ENCODE measurements at regions not wholly inside any gene's neighbourhood (a gene's known extent, or its start where the extent isn't known, plus 50 kb on each side); places are given as distances from the start of the nearest gene placed in this dataset.
"Not testable (repeated sequence)": the region's sequence is repeated elsewhere in the genome, so short reads cannot be mapped to it uniquely, and the experiment has no call there.

DNA sequence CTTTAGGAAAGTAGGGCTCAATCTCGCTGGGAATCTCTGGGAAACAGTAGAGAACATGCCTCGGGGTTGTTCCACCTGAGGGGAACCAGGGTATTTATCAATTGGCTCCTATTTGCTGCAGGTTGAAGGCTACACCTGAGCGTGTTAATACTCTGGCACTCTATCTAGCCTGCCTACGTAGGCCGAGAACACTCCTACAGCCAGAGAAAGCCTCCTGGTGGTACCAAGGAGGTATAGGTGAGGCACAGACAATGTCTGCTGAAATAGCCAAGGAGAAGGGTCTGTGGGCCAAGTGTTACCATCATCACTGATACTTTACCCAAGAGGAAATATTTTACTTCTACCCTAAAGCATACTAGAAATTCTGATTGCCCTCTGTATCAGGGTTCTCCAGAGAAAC is 341.0 kb upstream of the UBE2E2 start:
- WGBS, 2 donors, result 93 to 94% methylated on average over 5 of the region's 5 CpGs
- no peak overlapping the region for H3K4me3 ChIP-seq (ENCODE audit: low read length in 2 of 2)
- no peaks in the 10 kb centered on the region for H3K4me1 ChIP-seq (ENCODE audit: control insufficient read depth in 1 of 2, insufficient read depth in 2 of 2, low read length in 2 of 2)
- DNase-seq, result no peak
- no peaks in the 10 kb centered on the region for H3K27me3 ChIP-seq (ENCODE audit: control insufficient read depth in 1 of 2, insufficient read depth in 2 of 2, low read length in 1 of 2)
- intact Hi-C loops (cut with DNase I), result no loop called here
- no peaks in the 10 kb centered on the region for H3K9me3 ChIP-seq (ENCODE audit: control insufficient read depth, low read length)
- ATAC-seq (ENCODE audit: low FRiP score), result no peak
- H3K36me3 ChIP-seq (ENCODE audit: control insufficient read depth in 1 of 2, insufficient read depth in 2 of 2, low read length in 1 of 2), result no peaks in the 10 kb centered on the region
- H3K27ac ChIP-seq (ENCODE audit: low read depth in 1 of 2, low read length in 2 of 2), result no peak overlapping the region

DNA sequence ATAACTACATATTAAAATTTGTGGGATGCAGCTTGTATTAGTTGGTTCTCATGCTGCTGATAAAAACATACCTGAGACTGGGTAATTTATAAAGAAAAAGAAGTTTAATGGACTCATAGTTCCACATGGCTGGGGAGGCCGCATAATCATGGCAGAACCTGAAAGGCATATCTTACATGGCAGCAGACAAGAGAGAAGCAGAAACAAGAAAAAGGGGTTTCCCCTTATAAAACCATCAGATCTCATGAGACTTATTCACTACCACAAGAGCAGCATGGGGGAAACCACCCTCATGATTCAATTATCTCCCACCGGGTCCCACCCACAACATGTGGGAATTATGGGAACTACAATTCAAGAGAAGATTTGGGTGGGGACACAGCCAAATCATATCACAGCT is 320.3 kb upstream of the UBE2E2 start:
- H3K27ac ChIP-seq (ENCODE audit: low read depth in 1 of 2, low read length in 2 of 2); H3K36me3 ChIP-seq (ENCODE audit: control insufficient read depth in 1 of 2, insufficient read depth in 2 of 2, low read length in 1 of 2); DNase-seq; H3K9me3 ChIP-seq (ENCODE audit: control insufficient read depth, low read length); H3K27me3 ChIP-seq (ENCODE audit: control insufficient read depth in 1 of 2, insufficient read depth in 2 of 2, low read length in 1 of 2); H3K4me1 ChIP-seq (ENCODE audit: control insufficient read depth in 1 of 2, insufficient read depth in 2 of 2, low read length in 2 of 2); ATAC-seq (ENCODE audit: low FRiP score); intact Hi-C loops (cut with DNase I); H3K4me3 ChIP-seq (ENCODE audit: low read length in 2 of 2): not testable (repeated sequence)
- 94 to 96% methylated on average over 2 of the region's 2 CpGs for WGBS, 2 donors

DNA sequence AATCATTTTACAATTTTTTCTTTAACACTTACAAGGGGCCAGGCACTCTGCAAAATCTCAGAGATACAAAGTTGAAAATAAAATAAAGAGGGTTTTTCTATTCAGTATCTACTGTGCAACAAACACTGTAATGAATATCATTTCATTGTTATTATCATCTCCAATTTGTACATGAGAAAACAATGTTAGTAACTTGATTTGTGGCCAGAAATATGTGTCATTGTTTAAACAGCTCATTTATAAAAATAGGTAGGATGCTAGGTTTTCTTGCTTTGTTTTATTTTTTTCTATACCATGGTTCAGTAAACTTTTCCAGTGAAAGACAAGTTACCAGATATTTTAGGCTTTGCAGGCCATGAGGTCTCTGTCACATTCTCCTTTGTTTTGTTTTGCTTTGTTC is 318.1 kb upstream of the UBE2E2 start:
- intact Hi-C loops (cut with DNase I), result no loop called here
- Histone ChIP-seq H3K27me3 (ENCODE audit: control insufficient read depth in 1 of 2, insufficient read depth in 2 of 2, low read length in 1 of 2) (no peaks in the 10 kb centered on the region), H3K27ac (ENCODE audit: low read depth in 1 of 2, low read length in 2 of 2) (no peak overlapping the region), H3K4me1 (ENCODE audit: control insufficient read depth in 1 of 2, insufficient read depth in 2 of 2, low read length in 2 of 2) (no peaks in the 10 kb centered on the region), H3K9me3 (ENCODE audit: control insufficient read depth, low read length) (no peaks in the 10 kb centered on the region), H3K4me3 (ENCODE audit: low read length in 2 of 2) (no peak overlapping the region), H3K36me3 (ENCODE audit: control insufficient read depth in 1 of 2, insufficient read depth in 2 of 2, low read length in 1 of 2) (no peaks in the 10 kb centered on the region)
- no peak for DNase-seq
- no peak for ATAC-seq (ENCODE audit: low FRiP score)

- no peaks in the 10 kb centered on the region for H3K36me3 ChIP-seq (ENCODE audit: control insufficient read depth in 1 of 2, insufficient read depth in 2 of 2, low read length in 1 of 2)
- DNase-seq, result no peak
- no peak overlapping the region for H3K4me3 ChIP-seq (ENCODE audit: low read length in 2 of 2)
- H3K9me3 ChIP-seq (ENCODE audit: control insufficient read depth, low read length), result no peaks in the 10 kb centered on the region
- ATAC-seq (ENCODE audit: low FRiP score), result no peak
- no peak overlapping the region for H3K27ac ChIP-seq (ENCODE audit: low read depth in 1 of 2, low read length in 2 of 2)
- no peaks in the 10 kb centered on the region for H3K4me1 ChIP-seq (ENCODE audit: control insufficient read depth in 1 of 2, insufficient read depth in 2 of 2, low read length in 2 of 2)
- WGBS, 2 donors, result 78 to 86% methylated on average over 6 of the region's 6 CpGs
- H3K27me3 ChIP-seq (ENCODE audit: control insufficient read depth in 1 of 2, insufficient read depth in 2 of 2, low read length in 1 of 2), result no peaks in the 10 kb centered on the region
- intact Hi-C loops (cut with DNase I), result no loop called here
These were observed 317.4 kb upstream of the UBE2E2 start for GRCh38 chr3:22885574-22886341.

DNA sequence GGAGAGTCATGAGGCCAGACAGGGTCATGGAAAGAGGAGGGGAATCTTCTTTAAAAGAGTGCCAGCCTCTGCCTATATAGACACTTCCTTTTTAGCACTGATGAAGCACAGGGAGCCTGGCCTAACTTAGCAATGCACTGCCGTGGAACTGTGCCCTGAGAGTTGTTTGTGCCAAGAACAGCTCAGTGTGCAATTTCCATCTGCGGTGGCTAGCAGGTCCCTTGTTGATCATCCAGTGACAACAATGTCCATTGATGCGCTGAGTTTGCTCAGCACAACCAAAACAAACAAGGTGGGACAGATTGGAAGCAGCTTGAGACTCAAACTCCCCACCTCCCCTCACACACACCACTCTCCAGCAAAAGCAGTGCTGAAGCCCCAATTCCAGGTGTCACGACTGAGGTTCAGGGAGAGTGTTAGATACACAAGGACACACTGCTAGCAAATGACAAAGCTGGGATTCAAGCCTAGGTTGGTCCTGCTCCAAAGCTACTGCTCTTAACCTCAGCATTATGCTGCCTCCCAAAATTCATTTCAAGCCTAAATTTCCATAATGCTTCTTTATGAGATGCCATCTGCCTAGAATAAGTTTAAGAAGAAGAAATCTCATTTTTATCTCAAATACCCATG is 316.6 kb upstream of the UBE2E2 start:
- Histone ChIP-seq H3K27me3 (ENCODE audit: control insufficient read depth in 1 of 2, insufficient read depth in 2 of 2, low read length in 1 of 2) (no peaks in the 10 kb centered on the region), H3K9me3 (ENCODE audit: control insufficient read depth, low read length) (no peaks in the 10 kb centered on the region), H3K36me3 (ENCODE audit: control insufficient read depth in 1 of 2, insufficient read depth in 2 of 2, low read length in 1 of 2) (no peaks in the 10 kb centered on the region), H3K4me3 (ENCODE audit: low read length in 2 of 2) (no peak overlapping the region), H3K4me1 (ENCODE audit: control insufficient read depth in 1 of 2, insufficient read depth in 2 of 2, low read length in 2 of 2) (no peaks in the 10 kb centered on the region), H3K27ac (ENCODE audit: low read depth in 1 of 2, low read length in 2 of 2) (no peak overlapping the region)
- 30 to 35% methylated on average over 4 of the region's 4 CpGs for WGBS, 2 donors
- DNase-seq, result no peak
- intact Hi-C loops (cut with DNase I), result no loop called here
- peak; percentile 44 for ATAC-seq (ENCODE audit: low FRiP score)

GRCh38 chr3:22887664-22888291 is 315.3 kb upstream of the UBE2E2 start:
- ATAC-seq (ENCODE audit: low FRiP score), result no peak
- Histone ChIP-seq H3K4me3 (ENCODE audit: low read length in 2 of 2) (no peak overlapping the region), H3K27ac (ENCODE audit: low read depth in 1 of 2, low read length in 2 of 2) (no peak overlapping the region), H3K27me3 (ENCODE audit: control insufficient read depth in 1 of 2, insufficient read depth in 2 of 2, low read length in 1 of 2) (no peaks in the 10 kb centered on the region), H3K36me3 (ENCODE audit: control insufficient read depth in 1 of 2, insufficient read depth in 2 of 2, low read length in 1 of 2) (no peaks in the 10 kb centered on the region), H3K9me3 (ENCODE audit: control insufficient read depth, low read length) (no peaks in the 10 kb centered on the region), H3K4me1 (ENCODE audit: control insufficient read depth in 1 of 2, insufficient read depth in 2 of 2, low read length in 2 of 2) (no peaks in the 10 kb centered on the region)
- intact Hi-C loops (cut with DNase I), result no loop called here
- DNase-seq, result no peak
- 41 to 43% methylated on average over 2 of the region's 2 CpGs for WGBS, 2 donors

DNA sequence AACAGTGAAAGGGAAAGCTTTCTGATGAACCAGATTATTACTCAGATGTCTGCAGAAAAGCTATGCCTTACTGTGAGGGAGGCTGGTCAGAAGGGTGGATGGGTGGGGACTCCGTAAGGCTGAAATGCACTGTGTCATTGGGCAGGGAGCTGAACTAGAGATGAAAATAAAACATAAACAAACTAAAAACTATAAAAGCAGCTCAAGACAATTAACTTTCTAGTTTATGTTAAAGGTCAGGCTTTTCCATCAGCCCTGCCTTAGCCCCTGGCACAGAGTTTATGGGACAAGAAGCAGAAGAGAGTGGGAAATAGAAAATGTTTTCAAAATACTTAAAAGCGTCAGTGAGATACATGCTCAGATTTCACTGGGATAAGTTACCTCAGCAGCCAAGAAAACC is 310.0 kb upstream of the UBE2E2 start:
- WGBS, 2 donors, result 66 to 72% methylated on average over 2 of the region's 2 CpGs
- H3K4me1 ChIP-seq (ENCODE audit: control insufficient read depth in 1 of 2, insufficient read depth in 2 of 2, low read length in 2 of 2), result no peaks in the 10 kb centered on the region
- no peaks in the 10 kb centered on the region for H3K27me3 ChIP-seq (ENCODE audit: control insufficient read depth in 1 of 2, insufficient read depth in 2 of 2, low read length in 1 of 2)
- intact Hi-C loops (cut with DNase I), result no loop called here
- H3K36me3 ChIP-seq (ENCODE audit: control insufficient read depth in 1 of 2, insufficient read depth in 2 of 2, low read length in 1 of 2), result no peaks in the 10 kb centered on the region
- ATAC-seq (ENCODE audit: low FRiP score) (no peak), DNase-seq (no peak)
- no peak overlapping the region for H3K27ac ChIP-seq (ENCODE audit: low read depth in 1 of 2, low read length in 2 of 2)
- no peak overlapping the region for H3K4me3 ChIP-seq (ENCODE audit: low read length in 2 of 2)
- H3K9me3 ChIP-seq (ENCODE audit: control insufficient read depth, low read length), result no peaks in the 10 kb centered on the region

DNA sequence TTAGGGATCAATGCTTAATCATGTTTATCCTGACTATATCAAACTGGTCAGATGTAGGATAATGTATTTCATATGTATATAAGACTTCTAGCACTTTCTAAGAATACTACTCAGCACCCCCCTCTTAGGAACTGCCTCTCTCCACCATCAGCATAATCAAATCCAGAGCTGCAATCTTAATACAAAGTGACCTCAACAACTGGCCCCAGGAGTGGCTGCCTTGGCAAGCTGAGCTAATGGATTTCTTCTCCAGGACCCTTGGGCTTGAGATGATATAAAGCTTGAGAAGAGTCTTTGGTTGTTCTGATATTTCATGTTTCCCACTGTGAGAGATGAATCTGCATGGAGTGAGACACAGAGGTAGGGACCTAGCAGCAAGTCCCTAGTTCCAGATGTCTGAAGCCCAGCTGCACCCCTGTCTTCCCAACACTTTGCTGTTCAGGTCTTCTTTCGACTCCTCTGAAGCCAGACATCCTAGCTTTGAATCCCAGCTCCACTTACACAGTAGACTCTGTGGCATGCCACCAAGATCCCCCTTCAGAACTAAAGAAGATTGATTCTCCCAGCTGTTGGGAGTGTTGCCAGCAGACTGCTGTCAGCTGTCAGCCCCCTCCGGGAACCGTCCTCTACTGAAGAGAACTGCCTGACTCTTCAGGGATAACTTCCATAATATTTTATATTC is 309.3 kb upstream of the UBE2E2 start:
- ATAC-seq (ENCODE audit: low FRiP score) (no peak), DNase-seq (no peak)
- Histone ChIP-seq H3K27ac (ENCODE audit: low read depth in 1 of 2, low read length in 2 of 2) (no peak overlapping the region), H3K4me1 (ENCODE audit: control insufficient read depth in 1 of 2, insufficient read depth in 2 of 2, low read length in 2 of 2) (no peaks in the 10 kb centered on the region), H3K36me3 (ENCODE audit: control insufficient read depth in 1 of 2, insufficient read depth in 2 of 2, low read length in 1 of 2) (no peaks in the 10 kb centered on the region), H3K4me3 (ENCODE audit: low read length in 2 of 2) (no peak overlapping the region), H3K9me3 (ENCODE audit: control insufficient read depth, low read length) (no peaks in the 10 kb centered on the region), H3K27me3 (ENCODE audit: control insufficient read depth in 1 of 2, insufficient read depth in 2 of 2, low read length in 1 of 2) (no peaks in the 10 kb centered on the region)
- intact Hi-C loops (cut with DNase I), result no loop called here
- WGBS, 2 donors, result 32 to 53% methylated on average over 3 of the region's 3 CpGs

Data from aorta (tissue), 5 donors.